Renal pelvis (tissue), 1 donor: ENCODE measurements at regions not wholly inside any gene's neighbourhood (a gene's known extent, or its start where the extent isn't known, plus 50 kb on each side); places are given as distances from the start of the nearest gene placed in this dataset.

Experiments used
- DNase-seq: peaks from one replicate; pipeline ENCODE4 v3.0.0-alpha.2; 2013

- no peak for DNase-seq
Observed at GRCh38 chr5:110112348-110112747, 422.6 kb downstream of the MAN2A1 start.

- DNase-seq = no peak
Observed at GRCh38 chr5:110115503-110115902, 425.8 kb downstream of the MAN2A1 start.

GRCh38 chr5:110116539-110116938 is 426.8 kb downstream of the MAN2A1 start:
- no peak for DNase-seq

GRCh38 chr5:110134963-110135935 is 445.5 kb downstream of the MAN2A1 start:
- no peak for DNase-seq

GRCh38 chr5:110150199-110150598 is 460.5 kb downstream of the MAN2A1 start:
- DNase-seq = no peak

GRCh38 chr5:110159202-110159601 is 469.5 kb downstream of the MAN2A1 start:
- no peak for DNase-seq

GRCh38 chr5:110161162-110161561 is 471.4 kb downstream of the MAN2A1 start:
- no peak for DNase-seq

- no peak for DNase-seq
Observed at GRCh38 chr5:110165366-110165765, 475.6 kb downstream of the MAN2A1 start.

GRCh38 chr5:110167384-110167783 is 477.7 kb downstream of the MAN2A1 start:
- DNase-seq = no peak

- no peak for DNase-seq
Observed at GRCh38 chr5:110169461-110169860, 479.7 kb downstream of the MAN2A1 start.

GRCh38 chr5:110177729-110178128 is 488.0 kb downstream of the MAN2A1 start:
- no peak for DNase-seq

- no peak for DNase-seq
Observed at GRCh38 chr5:110179321-110179720, 489.6 kb downstream of the MAN2A1 start.

GRCh38 chr5:110194191-110194590 is 504.5 kb downstream of the MAN2A1 start:
- DNase-seq = no peak

- DNase-seq = no peak
Observed at GRCh38 chr5:110195288-110195687, 505.6 kb downstream of the MAN2A1 start.

- DNase-seq = no peak
Observed at GRCh38 chr5:110201791-110202190, 512.1 kb downstream of the MAN2A1 start.

- DNase-seq = no peak
Observed at GRCh38 chr5:110203661-110204060, 513.9 kb downstream of the MAN2A1 start.

- no peak for DNase-seq
Observed at GRCh38 chr5:110209401-110209800, 517.1 kb downstream of the TMEM232 start.

- no peak for DNase-seq
Observed at GRCh38 chr5:110218981-110219380, 507.5 kb downstream of the TMEM232 start.

- DNase-seq = no peak
Observed at GRCh38 chr5:110219769-110220168, 506.7 kb downstream of the TMEM232 start.

GRCh38 chr5:110221036-110221435 is 505.4 kb downstream of the TMEM232 start:
- no peak for DNase-seq

- DNase-seq = no peak
Observed at GRCh38 chr5:110224050-110224449, 502.4 kb downstream of the TMEM232 start.

GRCh38 chr5:110225949-110226348 is 500.5 kb downstream of the TMEM232 start:
- no peak for DNase-seq

- DNase-seq = no peak
Observed at GRCh38 chr5:110239786-110240185, 486.7 kb downstream of the TMEM232 start.

- DNase-seq = no peak
Observed at GRCh38 chr5:110242950-110243349, 483.5 kb downstream of the TMEM232 start.
